ENCODE measurements at regions not wholly inside any gene's neighbourhood (a gene's known extent, or its start where the extent isn't known, plus 50 kb on each side); places are given as distances from the start of the nearest gene placed in this dataset.

DNA sequence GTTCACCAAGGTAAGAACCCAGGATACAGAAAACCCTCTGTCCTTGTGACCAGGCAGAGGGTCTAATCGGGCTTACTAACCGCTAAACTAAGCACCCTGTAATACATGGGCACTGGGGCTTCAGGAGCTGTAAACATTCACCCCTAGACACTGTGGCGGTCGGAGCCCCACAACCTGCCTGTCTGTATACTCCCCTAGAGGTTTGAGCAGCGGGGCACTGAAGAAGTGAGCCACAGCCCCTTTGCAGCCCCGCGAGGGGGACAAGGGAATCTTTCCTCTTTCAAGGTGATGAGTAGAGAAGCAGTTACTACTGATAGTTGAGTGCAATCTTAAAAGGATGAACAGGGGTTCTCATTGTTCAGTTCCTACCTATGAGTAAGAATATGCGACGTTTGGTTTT lies 397.2 kb downstream of the AEBP2 start:
- peaks cover 11% of the 10 kb centered on the region for H3K4me1 ChIP-seq (ENCODE audit: insufficient read depth, low read length, poor library complexity, severe bottlenecking)
- H3K4me2 ChIP-seq (ENCODE audit: low read depth, low read length, poor library complexity, severe bottlenecking): no peak overlapping the region
- no peak overlapping the region for H2AFZ ChIP-seq (ENCODE audit: low read length)
- H4K20me1 ChIP-seq (ENCODE audit: insufficient read depth, low read length, poor library complexity, severe bottlenecking): no peaks in the 10 kb centered on the region
- no peak overlapping the region for H3K4me3 ChIP-seq (ENCODE audit: low read length, poor library complexity, severe bottlenecking)
- no peaks in the 10 kb centered on the region for H3F3A ChIP-seq (ENCODE audit: low read depth)
- no peak for TF ChIP-seq EZH2phosphoT487 (IDR thresholded peaks at IDR 0.05; ENCODE audit: borderline replicate concordance)
- TF ChIP-seq, protein P1, sequence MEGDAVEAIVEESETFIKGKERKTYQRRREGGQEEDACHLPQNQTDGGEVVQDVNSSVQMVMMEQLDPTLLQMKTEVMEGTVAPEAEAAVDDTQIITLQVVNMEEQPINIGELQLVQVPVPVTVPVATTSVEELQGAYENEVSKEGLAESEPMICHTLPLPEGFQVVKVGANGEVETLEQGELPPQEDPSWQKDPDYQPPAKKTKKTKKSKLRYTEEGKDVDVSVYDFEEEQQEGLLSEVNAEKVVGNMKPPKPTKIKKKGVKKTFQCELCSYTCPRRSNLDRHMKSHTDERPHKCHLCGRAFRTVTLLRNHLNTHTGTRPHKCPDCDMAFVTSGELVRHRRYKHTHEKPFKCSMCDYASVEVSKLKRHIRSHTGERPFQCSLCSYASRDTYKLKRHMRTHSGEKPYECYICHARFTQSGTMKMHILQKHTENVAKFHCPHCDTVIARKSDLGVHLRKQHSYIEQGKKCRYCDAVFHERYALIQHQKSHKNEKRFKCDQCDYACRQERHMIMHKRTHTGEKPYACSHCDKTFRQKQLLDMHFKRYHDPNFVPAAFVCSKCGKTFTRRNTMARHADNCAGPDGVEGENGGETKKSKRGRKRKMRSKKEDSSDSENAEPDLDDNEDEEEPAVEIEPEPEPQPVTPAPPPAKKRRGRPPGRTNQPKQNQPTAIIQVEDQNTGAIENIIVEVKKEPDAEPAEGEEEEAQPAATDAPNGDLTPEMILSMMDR (conservative IDR thresholded peaks at IDR 0.05; ENCODE audit: low read length): no peak
- H3K9me3 ChIP-seq (ENCODE audit: insufficient read depth, low read depth, low read length): no peaks in the 10 kb centered on the region
- no peaks in the 10 kb centered on the region for H3K9me2 ChIP-seq (replicated peaks; ENCODE audit: low read depth, low read length)
- no peaks in the 10 kb centered on the region for H3K36me3 ChIP-seq (ENCODE audit: insufficient read depth, low read length)
- no peaks in the 10 kb centered on the region for H3K27me3 ChIP-seq (ENCODE audit: insufficient read depth, low read length, poor library complexity, severe bottlenecking)
- H3K79me2 ChIP-seq (ENCODE audit: insufficient read depth, low read length): no peaks in the 10 kb centered on the region
- no peak overlapping the region for H3K9ac ChIP-seq (ENCODE audit: low read depth, low read length, poor library complexity, severe bottlenecking)

DNA sequence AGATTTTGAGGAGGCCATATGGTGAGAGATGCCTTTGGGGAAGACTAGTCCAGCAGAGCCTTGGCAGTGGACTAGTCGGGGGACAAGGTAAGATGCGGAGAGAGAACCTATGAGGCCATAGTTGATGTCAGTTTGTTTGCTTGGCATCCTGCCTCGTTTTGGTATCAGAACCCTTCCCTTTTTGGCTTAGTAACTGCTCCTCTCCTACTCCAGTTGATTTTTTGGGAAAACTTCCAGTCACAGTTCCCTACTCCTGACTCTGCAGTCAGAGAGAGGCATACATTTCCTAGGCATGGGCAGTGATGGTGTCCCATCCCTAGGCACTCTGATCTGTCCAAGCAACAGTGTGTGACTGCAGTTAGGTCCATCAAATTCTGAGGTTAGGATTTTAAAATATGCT lies 398.3 kb downstream of the AEBP2 start:
- no peaks in the 10 kb centered on the region for H3K9me3 ChIP-seq (ENCODE audit: insufficient read depth, low read depth, low read length)
- no peaks in the 10 kb centered on the region for H3K36me3 ChIP-seq (ENCODE audit: insufficient read depth, low read length)
- no peaks in the 10 kb centered on the region for H3K27me3 ChIP-seq (ENCODE audit: insufficient read depth, low read length, poor library complexity, severe bottlenecking)
- H3K9ac ChIP-seq (ENCODE audit: low read depth, low read length, poor library complexity, severe bottlenecking): no peak overlapping the region
- no peak for TF ChIP-seq EZH2phosphoT487 (IDR thresholded peaks at IDR 0.05; ENCODE audit: borderline replicate concordance)
- TF ChIP-seq, protein P1 (conservative IDR thresholded peaks at IDR 0.05; ENCODE audit: low read length): no peak
- peaks cover 11% of the 10 kb centered on the region for H3K4me1 ChIP-seq (ENCODE audit: insufficient read depth, low read length, poor library complexity, severe bottlenecking)
- H2AFZ ChIP-seq (ENCODE audit: low read length): no peak overlapping the region
- H3K9me2 ChIP-seq (replicated peaks; ENCODE audit: low read depth, low read length): no peaks in the 10 kb centered on the region
- H3K79me2 ChIP-seq (ENCODE audit: insufficient read depth, low read length): no peaks in the 10 kb centered on the region
- no peaks in the 10 kb centered on the region for H3F3A ChIP-seq (ENCODE audit: low read depth)
- no peak overlapping the region for H3K4me2 ChIP-seq (ENCODE audit: low read depth, low read length, poor library complexity, severe bottlenecking)
- H3K4me3 ChIP-seq (ENCODE audit: low read length, poor library complexity, severe bottlenecking): no peak overlapping the region
- H4K20me1 ChIP-seq (ENCODE audit: insufficient read depth, low read length, poor library complexity, severe bottlenecking): no peaks in the 10 kb centered on the region

DNA sequence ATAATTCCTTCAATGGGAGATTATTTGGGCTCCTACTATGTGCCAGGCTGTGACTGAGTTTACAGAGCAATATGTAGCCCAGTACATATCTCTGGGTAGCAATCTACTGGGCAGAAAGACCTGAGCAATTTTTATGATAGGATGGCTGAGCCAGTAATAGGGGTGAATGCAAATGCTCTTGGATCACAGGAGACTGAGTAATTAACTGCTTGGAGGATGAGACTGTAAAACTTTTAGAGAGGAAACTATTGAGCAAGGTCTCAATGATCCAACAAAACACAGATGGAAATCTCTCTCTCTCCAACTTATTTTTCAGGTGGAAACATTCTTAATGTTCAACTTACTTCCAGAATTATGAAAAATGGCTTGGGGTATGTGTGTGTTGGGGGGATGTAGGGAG lies 402.2 kb downstream of the AEBP2 start:
- Histone ChIP-seq H3K9me3 (ENCODE audit: insufficient read depth, low read depth, low read length) (no peaks in the 10 kb centered on the region), H3F3A (ENCODE audit: low read depth) (no peaks in the 10 kb centered on the region), H3K4me1 (ENCODE audit: insufficient read depth, low read length, poor library complexity, severe bottlenecking) (no peaks in the 10 kb centered on the region), H3K36me3 (ENCODE audit: insufficient read depth, low read length) (no peaks in the 10 kb centered on the region), H4K20me1 (ENCODE audit: insufficient read depth, low read length, poor library complexity, severe bottlenecking) (no peaks in the 10 kb centered on the region), H2AFZ (ENCODE audit: low read length) (no peak overlapping the region), H3K4me2 (ENCODE audit: low read depth, low read length, poor library complexity, severe bottlenecking) (no peak overlapping the region), H3K4me3 (ENCODE audit: low read length, poor library complexity, severe bottlenecking) (no peak overlapping the region), H3K27me3 (ENCODE audit: insufficient read depth, low read length, poor library complexity, severe bottlenecking) (no peaks in the 10 kb centered on the region), H3K79me2 (ENCODE audit: insufficient read depth, low read length) (no peaks in the 10 kb centered on the region), H3K9me2 (replicated peaks; ENCODE audit: low read depth, low read length) (no peaks in the 10 kb centered on the region), H3K9ac (ENCODE audit: low read depth, low read length, poor library complexity, severe bottlenecking) (no peak overlapping the region)
- no peak for TF ChIP-seq EZH2phosphoT487 (IDR thresholded peaks at IDR 0.05; ENCODE audit: borderline replicate concordance)
- TF ChIP-seq, protein P1 (conservative IDR thresholded peaks at IDR 0.05; ENCODE audit: low read length): no peak
